GM18502 (cell line): ENCODE measurements at regions not wholly inside any gene's neighbourhood (a gene's known extent, or its start where the extent isn't known, plus 50 kb on each side); places are given as distances from the start of the nearest gene placed in this dataset.
"Not testable (repeated sequence)": the region's sequence is repeated elsewhere in the genome, so short reads cannot be mapped to it uniquely, and the experiment has no call there.

ENCODE experiments used
- ATAC-seq: cut with Tn5 transposase; IDR thresholded peaks from one replicate; pipeline ENCODE4 v1.9.1; 2021; ENCODE audit warnings: mild to moderate bottlenecking; ENCODE audit not compliant: unreplicated experiment, poor library complexity

GRCh38 chr10:71094712-71095390, 117.5 kb upstream of the UNC5B start:
- no peak for ATAC-seq

- ATAC-seq: no peak
Observed at GRCh38 chr10:71099731-71100361, 112.5 kb upstream of the UNC5B start.

- no peak for ATAC-seq
Observed at GRCh38 chr10:71103961-71104360, 108.4 kb upstream of the UNC5B start.

GRCh38 chr10:71106151-71106550, 106.2 kb upstream of the UNC5B start:
- ATAC-seq: not testable (repeated sequence)

GRCh38 chr10:71107117-71107516, 105.3 kb upstream of the UNC5B start:
- ATAC-seq: not testable (repeated sequence)

GRCh38 chr10:71108042-71108441, 104.3 kb upstream of the UNC5B start:
- ATAC-seq: not testable (repeated sequence)

GRCh38 chr10:71112138-71112785, 100.1 kb upstream of the UNC5B start:
- no peak for ATAC-seq

GRCh38 chr10:71116426-71116825, 95.9 kb upstream of the UNC5B start:
- ATAC-seq: no peak

GRCh38 chr10:71117589-71117988, 94.8 kb upstream of the UNC5B start:
- ATAC-seq: not testable (repeated sequence)

- ATAC-seq: no peak
Observed at GRCh38 chr10:71123023-71123422, 89.3 kb upstream of the UNC5B start.

GRCh38 chr10:71124921-71125748, 87.2 kb upstream of the UNC5B start:
- ATAC-seq: no peak

GRCh38 chr10:71125749-71126107, 86.6 kb upstream of the UNC5B start:
- ATAC-seq: no peak

GRCh38 chr10:71126432-71126831, 85.9 kb upstream of the UNC5B start:
- no peak for ATAC-seq

- ATAC-seq: no peak
Observed at GRCh38 chr10:71127104-71127503, 85.3 kb upstream of the UNC5B start.

- ATAC-seq: no peak
Observed at GRCh38 chr10:71127773-71128172, 84.6 kb upstream of the UNC5B start.

GRCh38 chr10:71128311-71128980, 83.9 kb upstream of the UNC5B start:
- ATAC-seq: no peak

GRCh38 chr10:71131096-71131495, 81.3 kb upstream of the UNC5B start:
- no peak for ATAC-seq

GRCh38 chr10:71131508-71132088, 80.8 kb upstream of the UNC5B start:
- no peak for ATAC-seq

GRCh38 chr10:71132321-71132810, 80.0 kb upstream of the UNC5B start:
- no peak for ATAC-seq
